ENCODE measurements at regions not wholly inside any gene's neighbourhood (a gene's known extent, or its start where the extent isn't known, plus 50 kb on each side); places are given as distances from the start of the nearest gene placed in this dataset.

DNA sequence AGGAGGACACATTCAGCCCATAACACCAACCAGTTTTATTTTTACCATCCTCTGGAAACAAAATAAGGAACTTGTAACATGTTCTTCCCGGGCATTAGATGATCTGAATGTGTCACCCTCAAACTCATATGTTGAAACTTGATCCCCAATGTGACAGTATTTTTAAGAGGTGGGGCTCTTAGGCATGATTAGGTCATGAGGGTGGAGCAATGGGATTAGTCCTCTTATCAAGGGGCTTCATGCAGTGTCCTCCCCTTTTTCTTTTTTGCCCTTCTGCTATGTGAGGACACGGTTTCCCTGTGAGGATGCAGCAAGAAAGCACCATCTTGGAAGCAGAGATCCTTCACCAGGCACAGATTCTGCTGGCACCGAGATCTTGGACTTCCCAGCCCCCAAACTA lies 401.5 kb upstream of the TRIB2 start:
- DNase-seq (ENCODE audit: low read depth) = no peak
- TF ChIP-seq CTCF (IDR thresholded peaks at IDR 0.05; ENCODE audit: insufficient read depth, low read length) = no peak
- H3K4me3 ChIP-seq (ENCODE audit: low read depth, low read length) = no peak overlapping the region

GRCh38 chr2:12316476-12316875 lies 400.3 kb upstream of the TRIB2 start:
- H3K4me3 ChIP-seq (ENCODE audit: low read depth, low read length) = no peak overlapping the region
- no peak for DNase-seq (ENCODE audit: low read depth)
- TF ChIP-seq CTCF (IDR thresholded peaks at IDR 0.05; ENCODE audit: insufficient read depth, low read length) = no peak

DNA sequence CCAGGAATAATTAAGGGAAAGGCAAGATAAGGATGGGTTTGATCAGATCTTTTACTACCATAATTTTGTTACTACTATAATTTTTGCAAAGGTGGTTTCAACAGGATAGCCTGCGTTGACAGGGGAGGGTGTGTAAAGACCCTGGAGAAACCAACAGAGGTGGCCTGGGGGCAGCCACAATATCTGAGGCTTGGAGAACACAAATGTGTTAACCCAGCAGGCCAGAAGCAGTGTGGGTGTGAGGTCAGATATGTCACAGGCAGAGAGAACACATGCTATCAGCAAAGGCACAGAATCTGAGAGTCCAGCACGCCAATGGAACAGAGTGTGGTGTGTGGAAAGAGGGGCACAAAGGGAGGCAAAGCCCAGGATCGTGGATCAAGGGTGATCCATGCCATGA lies 399.4 kb upstream of the TRIB2 start:
- no peak overlapping the region for H3K4me3 ChIP-seq (ENCODE audit: low read depth, low read length)
- no peak for DNase-seq (ENCODE audit: low read depth)
- no peak for TF ChIP-seq CTCF (IDR thresholded peaks at IDR 0.05; ENCODE audit: insufficient read depth, low read length)

GRCh38 chr2:12317814-12318426 lies 398.8 kb upstream of the TRIB2 start:
- no peak overlapping the region for H3K4me3 ChIP-seq (ENCODE audit: low read depth, low read length)
- DNase-seq (ENCODE audit: low read depth) = peak; percentile 85
- TF ChIP-seq CTCF (IDR thresholded peaks at IDR 0.05; ENCODE audit: insufficient read depth, low read length) = no peak

DNA sequence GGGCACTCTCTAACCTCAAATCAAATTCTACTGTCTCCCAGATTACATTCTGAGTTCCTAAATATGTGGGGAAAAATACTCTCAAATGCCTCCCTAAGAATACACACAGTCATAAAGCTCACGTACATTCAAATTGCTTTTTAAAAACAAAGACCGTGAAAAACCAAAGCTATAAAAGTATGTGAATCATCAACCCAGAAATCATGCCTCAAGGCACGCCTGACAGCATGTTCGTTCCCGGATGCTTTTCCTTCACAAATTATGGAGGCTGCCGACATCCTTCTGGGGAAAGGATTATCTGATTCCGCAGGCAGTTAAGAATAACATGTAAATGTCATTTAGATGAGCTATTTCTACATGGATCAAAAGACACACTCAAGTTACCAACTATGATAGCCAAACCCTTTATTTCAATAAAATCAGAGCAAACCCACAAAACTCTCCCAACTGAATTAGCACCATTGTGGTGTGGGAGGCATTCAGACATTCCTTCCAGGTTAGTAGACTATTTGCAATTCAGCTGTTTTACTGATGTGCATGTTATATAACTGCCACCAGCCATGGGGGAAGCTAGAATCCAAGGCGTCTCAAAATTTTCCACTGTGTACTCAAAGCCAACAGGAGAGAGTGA lies 398.2 kb upstream of the TRIB2 start:
- H3K4me3 ChIP-seq (ENCODE audit: low read depth, low read length) = no peak overlapping the region
- TF ChIP-seq CTCF (IDR thresholded peaks at IDR 0.05; ENCODE audit: insufficient read depth, low read length) = no peak
- DNase-seq (ENCODE audit: low read depth) = peak; percentile 45

DNA sequence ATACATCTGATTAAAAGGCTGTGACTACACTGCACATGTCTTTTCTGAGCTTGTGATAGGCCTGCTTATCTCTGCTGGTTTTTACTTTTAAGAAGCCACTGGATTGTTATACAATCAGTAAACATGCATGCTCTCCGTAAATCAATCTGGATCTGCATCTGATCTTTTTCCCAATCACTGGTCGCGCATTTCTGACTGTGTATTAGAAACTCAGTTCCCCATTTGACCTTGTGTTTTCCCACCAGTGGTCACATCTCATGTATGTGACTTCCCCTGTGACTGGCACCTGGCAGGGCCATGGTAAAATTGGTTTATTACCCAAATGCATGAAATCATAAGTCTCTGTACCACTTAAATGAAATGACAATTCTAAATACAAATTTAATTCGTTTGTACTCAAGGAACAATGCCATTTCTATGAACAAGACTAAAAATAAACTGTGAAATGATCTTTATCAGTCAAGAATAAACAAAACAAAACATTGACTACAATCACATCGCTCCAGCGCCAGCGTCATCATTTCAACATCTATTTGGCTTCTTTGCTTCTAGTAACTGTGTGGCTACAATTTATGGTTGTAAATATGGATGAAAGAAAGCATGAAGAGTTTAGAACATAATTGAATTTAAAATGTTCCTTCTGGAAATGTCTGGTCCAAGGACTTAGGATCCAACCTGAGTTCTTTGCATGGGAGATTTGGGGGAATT lies 396.6 kb upstream of the TRIB2 start:
- H3K4me3 ChIP-seq (ENCODE audit: low read depth, low read length) = no peak overlapping the region
- TF ChIP-seq CTCF (IDR thresholded peaks at IDR 0.05; ENCODE audit: insufficient read depth, low read length) = no peak
- DNase-seq (ENCODE audit: low read depth) = peak; percentile 70
